NCI-H1417 (cell line): ENCODE measurements at regions not wholly inside any gene's neighbourhood (a gene's known extent, or its start where the extent isn't known, plus 50 kb on each side); places are given as distances from the start of the nearest gene placed in this dataset.

Experiments used
- DNase-seq, 3 experiments: peaks; one replicate each; lab custom pipeline; 2025; lab: John Stamatoyannopoulos, UW

GRCh38 chr18:62629031-62629430 is 86.3 kb upstream of the PHLPP1 start:
- no peak for DNase-seq

GRCh38 chr18:62631173-62631572 is 84.2 kb upstream of the PHLPP1 start:
- no peak for DNase-seq

- DNase-seq = peak in 1 of 3 experiments; percentile 26
Observed at GRCh38 chr18:62632788-62633455, 82.4 kb upstream of the PHLPP1 start.

GRCh38 chr18:62634458-62634857 is 80.9 kb upstream of the PHLPP1 start:
- DNase-seq = no peak

- DNase-seq = no peak
Observed at GRCh38 chr18:62634979-62635630, 80.2 kb upstream of the PHLPP1 start.

GRCh38 chr18:62637403-62637802 is 77.9 kb upstream of the PHLPP1 start:
- DNase-seq = no peak

- peak; percentile 26 to 65 (median 30) for DNase-seq
Observed at GRCh38 chr18:62637807-62638687, 77.3 kb upstream of the PHLPP1 start.

GRCh38 chr18:62643181-62643580 is 72.2 kb upstream of the PHLPP1 start:
- no peak for DNase-seq

GRCh38 chr18:62644773-62645172 is 70.6 kb upstream of the PHLPP1 start:
- DNase-seq = no peak

- DNase-seq = no peak
Observed at GRCh38 chr18:62647179-62647578, 68.2 kb upstream of the PHLPP1 start.

- no peak for DNase-seq
Observed at GRCh38 chr18:62648045-62648678, 67.2 kb upstream of the PHLPP1 start.

- peak in 1 of 3 experiments; percentile 32 for DNase-seq
Observed at GRCh38 chr18:62651276-62652056, 63.9 kb upstream of the PHLPP1 start.

- DNase-seq = peak in 1 of 3 experiments; percentile 32
Observed at GRCh38 chr18:62652057-62652629, 63.2 kb upstream of the PHLPP1 start.

- no peak for DNase-seq
Observed at GRCh38 chr18:62655520-62656219, 59.7 kb upstream of the PHLPP1 start.

GRCh38 chr18:62658028-62658427 is 57.3 kb upstream of the PHLPP1 start:
- DNase-seq = no peak

GRCh38 chr18:62659698-62660097 is 55.6 kb upstream of the PHLPP1 start:
- no peak for DNase-seq

- DNase-seq = peak; percentile 29 to 87 (median 66)
Observed at GRCh38 chr18:62660691-62661090, 54.6 kb upstream of the PHLPP1 start.

GRCh38 chr18:62663731-62664336 is 51.5 kb upstream of the PHLPP1 start:
- DNase-seq = no peak

GRCh38 chr18:62664414-62664813 is 50.9 kb upstream of the PHLPP1 start:
- DNase-seq = no peak

- no peak for DNase-seq
Observed at GRCh38 chr18:62665188-62665587, 50.2 kb upstream of the PHLPP1 start.
